LHCN-M2 (cell line): ENCODE measurements at regions not wholly inside any gene's neighbourhood (a gene's known extent, or its start where the extent isn't known, plus 50 kb on each side); places are given as distances from the start of the nearest gene placed in this dataset.
"Not testable (repeated sequence)": the region's sequence is repeated elsewhere in the genome, so short reads cannot be mapped to it uniquely, and the experiment has no call there.

Source experiments
- DNase-seq: peaks from one replicate; pipeline ENCODE4 v3.0.0-alpha.2; 2012; ENCODE audit warnings: low read depth

DNA sequence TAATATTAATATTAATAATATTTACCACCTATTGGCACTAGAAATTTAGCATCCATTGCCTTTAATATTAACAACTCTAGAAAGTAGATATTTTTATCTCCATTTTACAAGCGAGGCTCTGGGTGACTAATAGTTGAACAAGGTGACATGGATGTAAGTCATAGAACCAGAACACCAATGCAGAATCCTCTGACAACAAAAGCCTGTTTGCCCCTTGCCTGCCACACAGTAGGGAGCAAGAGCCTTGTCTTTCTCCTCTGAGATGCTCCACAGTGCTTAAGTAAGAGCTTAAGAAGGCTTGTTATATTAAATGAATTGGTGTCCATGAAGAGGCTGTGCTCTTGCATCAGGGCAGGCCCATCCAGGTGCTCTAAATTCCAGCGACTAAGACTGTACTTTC is 51.2 kb upstream of the LBX1 start:
- no peak for DNase-seq

GRCh38 chr10:101280921-101281320 is 51.7 kb upstream of the LBX1 start:
- not testable (repeated sequence) for DNase-seq

DNA sequence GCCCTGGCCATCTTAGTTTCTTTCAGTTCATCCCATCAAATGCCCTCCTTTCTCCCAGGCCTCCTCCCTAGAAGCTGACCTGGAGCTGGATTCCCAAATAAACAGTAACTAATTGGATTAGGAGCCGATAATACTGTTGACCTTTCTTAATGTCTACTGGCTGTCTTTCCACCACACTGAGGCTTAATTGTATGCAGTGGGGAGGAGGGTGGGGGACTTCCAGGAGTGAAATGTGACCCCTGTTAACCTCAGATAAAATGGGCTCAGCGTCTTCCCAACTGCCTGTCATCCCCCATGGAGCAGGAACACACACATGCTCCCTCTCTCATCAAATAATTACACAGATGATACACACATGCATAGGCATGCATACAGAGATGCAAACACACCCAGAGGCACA is 53.7 kb upstream of the LBX1 start:
- DNase-seq: no peak

DNA sequence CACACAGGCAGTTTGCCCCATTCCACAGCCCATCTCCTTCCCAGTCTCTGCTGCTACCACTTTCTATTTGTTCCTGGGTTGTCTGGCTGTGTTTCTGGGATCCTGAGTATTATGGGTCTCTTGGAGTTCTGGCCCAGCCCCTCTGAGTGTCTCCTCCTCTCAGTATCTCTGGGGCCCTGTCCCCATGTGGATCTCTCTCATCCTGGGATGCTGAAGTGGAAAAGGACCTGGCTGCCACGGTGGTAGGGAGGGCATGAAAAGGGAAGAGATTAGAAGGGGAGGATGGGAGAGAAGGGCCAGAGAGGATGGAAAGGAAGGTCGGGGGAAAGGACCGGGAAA is 54.5 kb upstream of the LBX1 start:
- DNase-seq: no peak

DNA sequence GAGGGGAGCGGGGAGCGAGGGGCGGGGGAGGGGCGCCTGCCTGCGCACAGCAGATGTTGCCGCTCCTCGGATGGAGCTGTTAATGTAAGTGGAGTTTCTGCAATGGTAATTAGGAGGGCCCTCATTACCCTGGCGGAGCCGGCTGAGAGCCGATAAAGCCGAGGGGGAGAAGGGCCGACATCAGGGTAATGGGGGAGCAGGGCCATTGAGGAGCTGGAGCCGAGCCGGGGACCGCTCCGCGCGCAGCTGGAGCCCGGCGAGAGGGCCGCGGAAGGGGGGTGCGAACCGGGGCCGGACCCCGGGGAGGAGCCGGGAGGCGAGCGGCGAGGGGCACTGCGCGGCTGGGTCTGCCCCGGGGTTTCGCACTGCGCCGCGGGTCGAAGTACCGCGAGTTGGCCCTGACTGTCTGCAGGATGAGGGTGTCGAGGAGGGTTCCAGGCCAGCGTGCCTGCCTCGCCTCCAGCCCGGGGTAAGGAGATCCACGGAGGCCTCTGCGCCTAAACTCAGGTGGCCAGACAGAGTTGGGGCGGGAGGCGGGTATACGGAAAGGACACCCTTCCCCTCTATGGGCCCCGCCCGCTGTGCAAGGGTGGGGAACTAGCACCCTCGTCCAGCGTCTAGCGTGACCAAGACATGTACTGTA is 55.0 kb upstream of the LBX1 start:
- DNase-seq: no peak

DNA sequence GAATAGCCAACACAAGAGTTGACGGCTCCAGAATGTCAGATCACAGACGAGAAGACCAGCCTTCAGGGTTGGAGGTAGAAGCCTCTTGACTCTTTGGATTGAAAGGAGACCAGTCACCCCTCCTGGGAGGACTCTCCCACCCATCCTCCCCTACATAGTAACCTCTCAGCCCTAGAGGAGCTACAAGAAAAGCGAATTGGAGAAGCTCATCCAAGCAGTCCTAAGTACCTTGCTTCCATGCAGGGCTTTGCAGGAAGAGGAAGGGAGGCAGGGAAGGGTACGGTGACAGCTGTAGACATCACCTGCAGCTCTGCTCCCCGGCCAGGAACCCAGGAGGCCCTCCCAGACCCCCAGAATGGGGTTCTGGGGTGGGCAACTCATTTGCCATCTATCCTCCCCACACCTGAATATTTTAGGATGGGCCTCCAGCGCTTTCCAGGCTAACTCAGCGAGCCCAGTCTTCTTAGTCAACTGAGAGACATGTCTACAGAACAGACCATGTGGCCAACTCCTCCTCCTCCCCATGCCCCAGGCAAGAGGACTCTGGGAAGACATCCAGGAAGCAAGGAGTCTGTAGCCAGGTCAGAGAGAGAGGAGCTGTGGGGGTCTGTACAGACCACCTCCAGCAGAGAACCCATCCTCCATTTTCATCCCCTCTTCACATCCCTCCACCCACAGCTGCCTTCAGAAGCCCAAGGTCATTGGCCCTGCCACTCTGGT is 55.6 kb upstream of the LBX1 start:
- DNase-seq: no peak

GRCh38 chr10:101285519-101286070 is 56.3 kb upstream of the LBX1 start:
- no peak for DNase-seq

GRCh38 chr10:101286248-101287046 is 57.2 kb upstream of the LBX1 start:
- no peak for DNase-seq

DNA sequence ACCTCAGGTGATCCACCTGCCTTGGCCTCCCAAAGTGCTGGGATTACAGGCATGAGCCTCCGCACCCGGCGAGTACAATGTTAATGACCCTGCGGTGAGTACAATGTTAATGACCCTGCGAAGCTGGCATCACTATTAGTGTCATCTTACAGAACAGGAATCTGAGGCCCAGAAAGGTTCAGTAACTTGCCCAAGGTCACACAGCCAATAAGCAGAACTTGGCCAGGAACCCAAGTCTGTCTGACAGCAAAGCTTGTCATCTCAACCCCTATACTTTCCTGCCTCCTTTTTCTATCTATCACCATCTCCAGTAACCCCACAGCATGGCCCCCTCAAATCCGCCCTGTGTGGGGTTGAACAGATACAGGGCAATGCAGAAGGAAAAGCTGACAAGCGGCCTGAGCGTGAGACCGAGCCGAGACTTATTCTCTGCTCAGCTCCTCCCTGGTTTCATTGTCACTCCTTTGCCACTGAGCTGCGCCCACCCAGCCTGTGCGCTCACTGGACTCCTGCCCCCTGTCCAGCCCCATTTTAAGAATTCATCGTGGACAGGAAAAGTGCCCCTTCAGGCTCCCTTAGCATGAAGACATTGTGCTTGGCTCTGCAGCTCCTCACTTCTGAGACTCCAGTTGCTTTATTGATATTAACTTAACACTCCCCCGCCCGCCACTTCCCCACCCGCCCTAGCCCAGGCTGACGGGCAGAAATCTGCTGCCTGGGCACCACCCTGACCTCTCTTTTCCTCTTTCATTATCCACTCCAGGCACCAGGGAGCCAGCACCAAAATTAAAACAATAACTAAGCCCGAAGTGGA is 58.1 kb upstream of the LBX1 start:
- DNase-seq: no peak

- peak; percentile 19 for DNase-seq
These were observed 58.9 kb upstream of the LBX1 start for GRCh38 chr10:101287997-101288635.

DNA sequence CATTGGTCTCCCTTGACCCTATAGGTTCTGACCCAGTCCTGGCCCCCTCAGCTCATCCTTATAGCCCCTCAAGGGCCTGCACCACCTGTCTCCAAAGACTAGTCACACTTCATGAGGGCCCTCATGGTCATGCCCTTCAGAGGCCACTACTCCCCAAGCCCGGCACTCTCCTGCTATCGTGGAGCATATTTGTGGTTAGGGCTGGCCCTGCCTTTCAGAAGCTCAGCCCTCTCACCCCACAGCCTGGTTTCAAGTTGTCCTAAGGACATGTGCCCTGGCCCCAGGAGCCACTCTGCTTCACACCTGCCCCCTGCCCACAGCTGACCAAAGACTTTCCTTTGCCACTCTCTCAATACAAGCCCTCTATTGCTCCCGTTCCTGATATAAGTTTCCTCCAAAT is 60.3 kb upstream of the LBX1 start:
- DNase-seq: peak; percentile 18

DNA sequence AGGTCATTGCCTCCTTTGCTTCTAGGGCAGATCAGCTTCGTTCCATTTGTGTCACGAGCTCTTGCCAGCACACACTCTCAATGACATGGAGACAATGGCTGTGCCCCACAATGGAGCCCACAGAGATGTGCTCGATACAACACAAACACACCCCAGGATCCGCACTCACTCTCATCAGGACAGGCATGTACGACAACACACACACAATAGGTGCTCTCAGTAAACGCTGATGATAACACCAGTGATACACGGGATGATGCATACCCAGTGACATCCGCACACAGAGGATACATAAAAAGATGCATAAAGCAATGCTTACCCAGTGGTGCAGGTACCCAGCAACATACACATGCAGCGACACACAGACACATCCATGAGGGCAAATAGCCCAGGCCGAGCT is 61.2 kb upstream of the LBX1 start:
- DNase-seq: no peak

GRCh38 chr10:101290881-101291280 is 61.6 kb upstream of the LBX1 start:
- no peak for DNase-seq

GRCh38 chr10:101291331-101292193 is 62.3 kb upstream of the LBX1 start:
- DNase-seq: peak; percentile 31

DNA sequence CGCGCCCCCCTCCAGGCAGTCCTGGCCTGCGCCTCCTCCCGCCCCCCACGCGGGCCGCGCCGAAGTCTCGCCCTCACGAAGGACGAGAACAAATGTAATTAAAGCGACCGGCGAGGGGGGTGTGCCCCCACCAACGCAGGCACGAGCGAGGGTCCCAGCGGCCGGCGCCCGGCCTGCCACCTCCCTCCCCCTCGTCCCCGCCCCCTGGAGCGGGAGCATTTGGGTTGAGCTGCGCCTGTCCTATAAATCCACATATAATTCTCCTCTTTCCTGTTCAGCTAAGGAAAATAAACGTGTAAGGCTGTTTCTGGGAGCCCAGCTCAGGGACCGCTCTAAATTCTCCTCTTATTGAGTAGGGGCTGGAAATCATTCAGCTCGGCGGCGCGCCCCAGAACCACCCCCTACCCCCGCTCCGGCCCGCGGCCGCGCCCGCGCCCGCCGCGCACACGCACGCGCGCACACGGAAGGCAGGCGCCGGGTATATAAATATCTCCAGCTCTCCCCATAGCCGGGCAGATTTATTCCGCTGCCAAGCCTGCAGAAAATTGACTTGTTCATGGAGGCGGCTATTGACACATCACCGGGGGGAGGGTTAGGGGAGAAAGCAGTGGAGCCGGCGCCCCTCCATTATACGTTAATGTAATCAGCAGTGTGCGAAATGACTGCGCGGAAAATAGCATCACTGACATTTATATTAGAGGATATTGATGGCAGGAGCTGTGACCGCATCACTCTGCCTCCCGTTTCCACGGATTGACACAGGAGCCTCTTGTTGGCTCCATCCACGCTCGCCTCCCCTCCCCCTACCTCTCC is 61.6 kb upstream of the BTRC start:
- DNase-seq: peak; percentile 13

- no peak for DNase-seq
These were observed 60.8 kb upstream of the BTRC start for GRCh38 chr10:101293007-101293723.

DNA sequence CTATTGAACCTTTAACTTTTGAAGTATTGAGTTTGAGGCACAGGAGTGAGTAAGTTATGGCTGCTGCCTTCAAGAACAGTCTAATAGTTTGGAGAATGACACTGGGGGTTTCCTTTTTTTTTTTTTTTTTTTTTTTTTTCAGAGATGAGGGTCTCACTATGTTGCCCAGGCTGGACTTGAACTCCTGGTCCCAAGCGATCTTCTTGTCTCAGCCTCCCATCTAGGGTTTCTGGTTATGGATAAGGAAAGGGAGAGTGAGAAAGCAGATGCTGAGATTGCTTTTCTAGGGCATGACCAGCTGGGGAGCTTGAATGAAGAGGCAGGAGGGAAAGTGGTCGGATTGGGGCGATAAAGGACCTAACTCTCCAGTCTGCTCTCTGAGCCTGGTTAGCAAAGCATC is 59.9 kb upstream of the BTRC start:
- no peak for DNase-seq

GRCh38 chr10:101295261-101295660 is 58.7 kb upstream of the BTRC start:
- peak; percentile 23 for DNase-seq
